ENCODE measurements at regions not wholly inside any gene's neighbourhood (a gene's known extent, or its start where the extent isn't known, plus 50 kb on each side); places are given as distances from the start of the nearest gene placed in this dataset.

DNA sequence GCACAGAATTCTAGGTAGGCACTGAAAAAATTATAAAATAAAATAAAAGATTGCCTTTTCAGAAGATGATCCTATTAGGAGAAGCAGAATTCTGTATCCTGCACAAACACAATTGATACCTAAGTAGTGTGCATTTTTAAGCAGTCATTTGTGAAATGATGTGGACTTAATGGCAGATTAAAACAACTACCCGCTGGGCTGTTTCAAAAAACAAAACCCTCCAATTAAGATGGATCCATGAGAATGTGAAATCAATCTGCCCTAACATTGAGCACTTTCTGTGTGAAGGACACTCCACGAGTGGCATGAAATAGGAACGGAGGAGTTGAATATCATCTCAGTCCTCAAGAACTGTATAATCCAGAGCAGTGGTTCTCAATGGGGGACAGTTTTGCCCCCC is 1012.8 kb upstream of the EEF2KMT start:
- in situ Hi-C loops (cut with MboI; ENCODE audit: low sequenced_read_pairs): no loop called here

- in situ Hi-C loops (cut with MboI; ENCODE audit: low sequenced_read_pairs): no loop called here
Measured at GRCh38 chr16:6106061-6106460, 1008.5 kb upstream of the EEF2KMT start.

DNA sequence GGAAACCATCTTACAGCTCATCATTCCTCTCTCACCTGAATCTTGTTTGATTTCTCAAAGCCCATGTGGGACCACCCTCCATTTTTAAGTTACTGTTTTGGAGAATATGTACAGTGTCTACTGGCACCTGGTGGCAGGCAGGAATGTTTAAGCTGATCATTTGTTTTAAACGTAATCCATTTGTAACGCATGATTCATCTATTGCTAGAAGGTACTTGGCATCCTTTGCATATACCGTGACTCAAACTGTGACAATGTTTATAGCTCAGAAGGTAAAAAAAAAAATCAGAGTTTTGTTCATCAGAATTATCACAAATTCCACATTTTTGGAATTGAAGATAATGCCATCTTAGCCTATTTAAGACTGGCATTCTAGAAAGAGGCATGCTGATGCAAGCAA is 1007.5 kb upstream of the EEF2KMT start:
- in situ Hi-C loops (cut with MboI; ENCODE audit: low sequenced_read_pairs): no loop called here

DNA sequence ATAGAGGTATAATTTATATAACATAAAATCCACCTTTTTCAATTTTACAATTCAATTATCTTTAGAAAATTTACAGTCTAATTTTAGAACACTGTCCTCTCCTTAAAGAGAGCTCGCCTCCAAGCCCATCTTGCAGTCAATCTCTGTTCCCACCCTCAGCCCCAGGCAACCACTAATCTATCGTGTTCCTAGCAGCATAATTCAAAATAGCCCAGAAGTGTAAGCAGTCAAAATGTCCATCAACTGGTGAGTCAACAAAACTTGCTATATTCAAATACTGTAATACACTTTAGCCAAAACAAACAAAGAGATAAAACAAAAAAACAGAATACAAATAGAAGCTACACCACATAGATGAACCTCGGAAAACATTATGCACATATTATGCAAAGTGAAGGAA is 1006.8 kb upstream of the EEF2KMT start:
- in situ Hi-C loops (cut with MboI; ENCODE audit: low sequenced_read_pairs): no loop called here

DNA sequence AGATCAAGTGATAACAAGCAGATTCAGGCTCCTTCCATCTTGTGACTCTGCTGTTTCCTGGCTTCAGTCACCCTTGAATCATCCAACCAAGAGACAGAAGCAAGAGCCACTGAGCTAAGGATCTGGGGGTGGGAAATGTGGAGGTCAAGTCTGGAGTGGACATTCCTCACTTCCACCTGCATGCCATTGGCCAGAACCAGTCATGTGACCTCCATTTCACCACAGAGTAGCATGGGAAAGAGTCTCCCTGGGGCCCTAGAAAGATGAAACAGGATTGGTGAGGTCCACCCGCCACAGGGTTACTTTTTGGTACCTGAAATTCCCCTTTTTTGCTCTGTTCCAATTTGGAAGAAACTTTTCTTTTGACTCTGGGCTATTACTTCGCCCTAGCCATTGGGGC is 1006.0 kb upstream of the EEF2KMT start:
- in situ Hi-C loops (cut with MboI; ENCODE audit: low sequenced_read_pairs): no loop called here

DNA sequence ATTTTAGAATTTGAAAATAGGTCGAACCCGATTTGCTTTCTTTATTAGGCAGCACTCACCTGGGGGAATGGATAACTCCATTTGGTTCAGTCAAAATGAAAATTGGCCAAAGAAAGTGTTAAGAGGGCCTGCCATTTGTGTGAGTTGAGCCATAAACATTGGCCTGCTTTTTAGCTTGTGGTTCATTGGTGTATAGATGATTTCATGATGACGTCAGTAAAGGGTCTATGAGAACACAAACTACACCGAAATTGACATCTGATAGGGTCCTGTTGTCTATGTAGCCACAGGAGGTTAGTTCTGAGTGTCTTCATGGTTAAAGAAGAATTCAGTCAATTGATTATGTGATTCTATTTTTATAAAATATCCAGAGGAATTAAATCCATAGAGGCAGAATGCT is 1001.5 kb upstream of the EEF2KMT start:
- in situ Hi-C loops (cut with MboI; ENCODE audit: low sequenced_read_pairs): no loop called here

DNA sequence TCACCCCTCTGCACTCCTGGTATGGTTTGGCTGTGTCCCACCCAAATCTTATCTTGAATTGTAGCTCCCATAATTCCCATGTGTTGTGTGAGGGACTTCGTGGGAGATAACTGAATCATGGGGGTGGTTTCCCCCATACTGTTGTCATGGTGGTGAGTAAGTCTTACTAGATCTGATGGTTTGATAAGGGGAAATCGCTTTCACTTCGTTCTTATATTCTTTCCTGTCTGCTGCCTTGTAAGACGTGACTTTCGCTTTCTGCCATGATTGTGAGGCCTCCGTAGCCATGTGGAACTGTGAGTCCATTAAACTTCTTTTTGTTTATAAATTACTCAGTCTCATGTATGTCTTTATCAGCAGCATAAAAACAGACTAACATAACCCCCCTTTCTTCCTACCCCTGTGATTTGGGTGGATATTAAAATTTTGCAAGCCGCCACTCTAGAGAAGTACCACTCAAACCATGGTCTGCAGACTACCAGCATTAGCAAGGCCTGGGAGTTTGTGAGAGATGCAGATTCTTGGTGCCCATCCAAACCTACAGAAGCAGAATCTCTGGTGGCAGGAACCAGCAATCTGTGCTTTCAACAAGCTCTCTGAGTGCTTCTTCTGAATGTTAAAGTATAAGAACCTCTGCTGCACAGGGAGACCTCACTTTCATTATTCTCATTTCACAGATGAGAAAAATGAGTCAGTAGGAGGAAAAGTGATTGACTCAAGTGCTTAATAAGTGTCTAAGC is 999.5 kb upstream of the EEF2KMT start:
- in situ Hi-C loops (cut with MboI; ENCODE audit: low sequenced_read_pairs): no loop called here

DNA sequence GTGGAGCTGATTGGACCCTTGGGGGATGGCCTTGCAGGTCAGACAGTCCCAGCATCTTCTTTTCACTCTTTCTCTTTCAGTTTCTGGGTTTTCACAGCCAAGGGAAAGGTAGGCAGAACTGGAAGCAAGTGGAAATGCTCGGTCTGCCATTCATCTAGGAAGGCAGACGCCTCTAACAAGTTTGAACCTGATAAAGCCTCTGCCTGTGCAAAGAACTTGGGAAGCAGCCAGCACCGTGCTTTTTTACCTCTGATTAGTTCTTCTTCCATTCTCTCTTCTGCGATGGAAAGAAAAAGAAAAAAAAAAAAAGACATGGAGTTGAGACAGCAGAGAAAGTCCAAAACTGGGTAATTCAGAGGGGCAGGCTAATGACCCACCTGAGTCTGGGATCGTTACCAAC is 997.8 kb upstream of the EEF2KMT start:
- in situ Hi-C loops (cut with MboI; ENCODE audit: low sequenced_read_pairs): no loop called here

DNA sequence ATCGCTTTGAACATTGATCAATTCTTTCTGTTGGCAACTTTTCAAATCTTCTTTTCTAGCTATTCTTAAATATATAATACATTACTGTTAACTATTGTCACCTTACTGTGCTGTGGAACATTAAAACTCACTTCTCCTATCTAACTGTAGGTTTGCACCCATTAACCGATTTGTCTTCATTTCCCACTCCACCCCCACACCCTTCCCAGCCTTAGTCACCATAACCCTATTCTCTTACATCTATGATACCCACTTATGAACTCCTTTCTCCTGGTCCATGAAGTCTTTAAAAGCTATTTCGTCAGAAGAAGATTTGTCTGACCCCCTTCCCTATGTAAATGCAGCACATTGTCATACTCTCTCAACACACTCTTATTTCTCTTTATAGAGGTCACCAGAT is 993.4 kb upstream of the EEF2KMT start:
- in situ Hi-C loops (cut with MboI; ENCODE audit: low sequenced_read_pairs): no loop called here

DNA sequence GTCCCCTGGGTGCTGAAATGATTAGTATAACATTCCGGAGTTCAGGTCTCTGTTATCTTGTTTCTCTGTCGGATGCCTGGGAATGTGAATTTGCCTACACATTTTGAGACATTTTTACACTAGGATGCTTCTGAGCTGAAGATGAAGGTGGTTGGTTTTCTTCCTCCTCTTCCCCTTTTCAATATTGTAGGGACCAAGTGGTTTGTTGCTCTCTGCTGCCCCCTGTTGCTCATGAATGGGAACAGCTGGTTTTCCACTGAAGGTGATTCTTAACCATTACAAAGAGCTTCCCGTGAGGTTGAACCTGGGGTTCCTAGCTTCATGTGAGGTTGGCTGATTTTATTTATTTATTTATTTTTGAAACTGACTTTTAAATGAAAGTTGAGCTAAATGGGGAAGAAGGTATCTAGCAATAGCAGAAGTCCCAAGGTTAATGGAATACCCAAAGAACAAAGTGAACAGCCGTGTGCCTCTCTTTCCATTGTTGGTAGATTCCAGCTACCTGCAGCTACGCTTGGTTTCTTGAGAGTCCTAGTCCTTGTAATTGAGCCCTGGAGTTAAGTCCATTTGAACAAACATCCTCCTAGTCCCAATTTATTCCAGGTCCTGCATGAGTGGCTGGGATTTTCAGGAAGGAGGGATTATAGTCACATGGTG is 983.9 kb upstream of the EEF2KMT start:
- in situ Hi-C loops (cut with MboI; ENCODE audit: low sequenced_read_pairs): no loop called here

DNA sequence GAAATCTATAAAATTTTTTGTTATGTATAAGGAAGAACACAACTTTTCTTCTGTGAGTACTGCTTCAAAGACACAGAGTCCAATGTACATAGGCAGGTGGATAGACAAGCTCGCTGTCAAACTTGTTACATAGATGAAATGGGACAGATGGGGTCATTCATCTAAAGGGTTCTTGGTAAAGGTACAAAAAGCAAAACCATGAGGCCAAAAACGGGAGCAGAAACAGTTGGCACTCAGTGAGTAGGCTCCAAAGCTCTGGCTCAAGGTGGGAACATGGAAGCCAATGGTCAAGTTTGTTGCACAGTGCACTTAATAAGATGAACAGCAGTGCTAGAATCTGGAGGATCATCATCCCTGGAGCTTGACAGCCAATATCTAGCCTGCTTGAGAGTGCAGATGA is 979.0 kb upstream of the EEF2KMT start:
- in situ Hi-C loops (cut with MboI; ENCODE audit: low sequenced_read_pairs): no loop called here

- in situ Hi-C loops (cut with MboI; ENCODE audit: low sequenced_read_pairs): no loop called here
Measured at GRCh38 chr16:6068063-6068462, 970.5 kb upstream of the EEF2KMT start.

DNA sequence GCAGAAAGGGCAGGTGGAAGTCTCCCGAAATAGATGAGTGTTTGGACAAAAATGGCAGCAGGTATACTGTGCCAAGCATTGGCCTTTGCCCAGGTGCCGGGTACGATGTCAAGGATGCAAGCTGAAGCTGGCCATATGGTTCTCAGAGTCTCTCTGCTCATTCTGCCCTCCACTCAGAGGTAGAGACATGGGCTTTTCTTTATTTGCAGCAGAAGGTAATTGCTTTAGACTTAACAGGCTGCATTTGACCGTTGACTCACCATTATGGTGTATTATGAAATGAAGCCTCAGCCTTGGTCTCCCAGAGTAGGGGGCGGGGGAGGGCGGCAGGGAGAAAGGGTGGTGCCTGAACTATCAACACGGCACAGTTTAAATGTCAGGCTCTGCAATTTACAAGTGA is 969.1 kb upstream of the EEF2KMT start:
- in situ Hi-C loops (cut with MboI; ENCODE audit: low sequenced_read_pairs): no loop called here

- in situ Hi-C loops (cut with MboI; ENCODE audit: low sequenced_read_pairs): no loop called here
Measured at GRCh38 chr16:6063526-6063925, 965.9 kb upstream of the EEF2KMT start.

GRCh38 chr16:6059671-6060070 is 962.1 kb upstream of the EEF2KMT start:
- in situ Hi-C loops (cut with MboI; ENCODE audit: low sequenced_read_pairs): no loop called here

- in situ Hi-C loops (cut with MboI; ENCODE audit: low sequenced_read_pairs): no loop called here
Measured at GRCh38 chr16:6057821-6058220, 960.2 kb upstream of the EEF2KMT start.

DNA sequence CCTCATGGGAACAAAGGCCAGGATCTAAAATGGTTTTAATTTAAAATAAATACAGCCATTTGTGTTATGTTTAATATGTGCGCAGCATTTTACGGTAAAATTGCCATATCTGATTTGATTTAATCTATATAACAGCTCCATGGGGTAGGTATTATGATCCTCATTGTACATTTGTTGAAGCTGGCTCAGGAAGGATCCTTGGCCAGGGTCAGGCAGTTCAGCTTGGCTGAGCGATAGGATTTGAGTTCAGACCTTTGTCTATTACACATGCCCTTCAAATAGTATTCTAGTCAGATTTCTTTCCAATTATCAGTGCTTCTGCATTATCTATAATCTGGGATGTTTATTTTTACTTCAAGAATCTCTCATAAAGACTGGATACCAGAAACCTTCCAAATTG is 950.4 kb upstream of the EEF2KMT start:
- in situ Hi-C loops (cut with MboI; ENCODE audit: low sequenced_read_pairs): no loop called here

GRCh38 chr16:6047325-6047724 is 949.7 kb upstream of the EEF2KMT start:
- in situ Hi-C loops (cut with MboI; ENCODE audit: low sequenced_read_pairs): no loop called here

GRCh38 chr16:6038941-6039645 is 941.5 kb upstream of the EEF2KMT start:
- in situ Hi-C loops (cut with MboI; ENCODE audit: low sequenced_read_pairs): no loop called here

DNA sequence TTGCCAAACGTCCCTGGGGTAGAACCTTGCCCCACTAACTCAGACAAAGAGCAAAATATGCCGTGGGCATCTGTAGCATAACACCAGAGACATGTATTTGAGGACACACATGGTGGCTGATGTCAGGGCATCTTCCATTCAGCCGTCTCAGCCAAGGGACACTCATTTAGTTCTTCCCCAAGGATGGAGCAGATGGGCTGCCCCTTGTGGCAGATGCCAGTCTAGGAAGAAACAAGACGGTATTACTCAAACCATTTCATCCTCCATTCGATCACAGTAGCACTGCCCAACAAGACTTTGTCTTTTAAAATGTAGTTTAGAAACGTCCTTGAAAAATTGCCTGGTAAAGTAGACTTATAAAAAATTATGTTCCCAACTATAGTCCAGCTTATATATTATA is 937.6 kb upstream of the EEF2KMT start:
- in situ Hi-C loops (cut with MboI; ENCODE audit: low sequenced_read_pairs): no loop called here

DNA sequence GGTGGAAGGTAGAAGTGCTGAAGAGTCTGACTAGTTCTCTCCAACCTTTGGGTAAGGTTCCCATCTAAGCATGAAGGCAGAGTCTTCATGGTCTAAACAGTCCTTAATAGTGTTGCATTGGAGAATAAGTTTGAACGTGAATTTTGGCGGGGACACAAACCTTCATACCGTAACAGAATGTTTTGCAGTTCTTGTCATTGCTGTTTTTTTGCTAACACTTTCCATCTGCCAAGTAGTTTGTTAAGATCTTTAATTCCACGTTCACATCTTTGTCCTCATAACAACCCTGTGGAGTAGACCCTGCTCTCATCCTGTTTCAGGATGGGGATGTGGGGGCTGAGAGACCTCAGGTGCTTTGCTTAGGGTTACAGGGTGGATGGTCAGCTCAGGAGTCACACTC is 936.9 kb upstream of the EEF2KMT start:
- in situ Hi-C loops (cut with MboI; ENCODE audit: low sequenced_read_pairs): no loop called here

DNA sequence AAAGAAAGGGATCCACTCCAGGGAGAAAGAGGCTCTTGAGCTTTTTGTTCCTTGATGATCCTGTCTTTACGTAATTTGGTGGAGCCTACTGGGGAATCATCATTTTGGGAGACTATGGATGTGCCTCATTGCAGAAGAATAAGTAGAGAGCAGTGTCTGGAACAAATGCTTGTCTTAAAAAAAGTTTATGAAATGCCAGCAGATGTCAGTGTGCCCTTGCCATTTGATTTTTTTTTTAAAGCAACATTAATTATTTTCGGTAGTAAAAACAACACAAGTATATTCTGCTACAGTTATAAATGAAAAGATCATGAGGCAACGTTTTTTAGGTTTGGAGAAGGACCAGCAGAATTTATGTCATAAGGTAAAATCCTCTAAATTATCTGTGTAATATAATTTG is 934.8 kb upstream of the EEF2KMT start:
- in situ Hi-C loops (cut with MboI; ENCODE audit: low sequenced_read_pairs): no loop called here

Measured in HL-60/S4 (cell line).